ENCODE measurements at regions not wholly inside any gene's neighbourhood (a gene's known extent, or its start where the extent isn't known, plus 50 kb on each side); places are given as distances from the start of the nearest gene placed in this dataset.

DNA sequence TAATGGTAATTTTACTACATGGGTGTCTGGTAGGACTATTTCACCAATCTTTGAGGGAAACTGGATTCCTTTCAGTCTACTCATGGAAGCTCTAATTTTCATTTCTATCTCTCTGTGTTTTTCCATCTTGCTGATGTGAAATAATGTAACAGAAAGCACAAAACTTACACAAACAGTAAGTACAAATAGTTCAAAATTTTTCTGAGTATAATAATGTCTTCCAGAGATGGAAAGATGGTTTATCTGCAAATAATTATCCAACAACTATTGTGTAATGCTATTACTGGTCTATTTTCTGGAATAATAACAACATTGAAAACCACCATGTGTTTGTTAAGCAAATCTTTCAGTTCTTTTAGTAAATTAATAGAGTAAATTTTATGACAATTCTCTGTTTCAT is 565.8 kb upstream of the MGMT start:
- DNase-seq (ENCODE audit: low read depth): no peak

DNA sequence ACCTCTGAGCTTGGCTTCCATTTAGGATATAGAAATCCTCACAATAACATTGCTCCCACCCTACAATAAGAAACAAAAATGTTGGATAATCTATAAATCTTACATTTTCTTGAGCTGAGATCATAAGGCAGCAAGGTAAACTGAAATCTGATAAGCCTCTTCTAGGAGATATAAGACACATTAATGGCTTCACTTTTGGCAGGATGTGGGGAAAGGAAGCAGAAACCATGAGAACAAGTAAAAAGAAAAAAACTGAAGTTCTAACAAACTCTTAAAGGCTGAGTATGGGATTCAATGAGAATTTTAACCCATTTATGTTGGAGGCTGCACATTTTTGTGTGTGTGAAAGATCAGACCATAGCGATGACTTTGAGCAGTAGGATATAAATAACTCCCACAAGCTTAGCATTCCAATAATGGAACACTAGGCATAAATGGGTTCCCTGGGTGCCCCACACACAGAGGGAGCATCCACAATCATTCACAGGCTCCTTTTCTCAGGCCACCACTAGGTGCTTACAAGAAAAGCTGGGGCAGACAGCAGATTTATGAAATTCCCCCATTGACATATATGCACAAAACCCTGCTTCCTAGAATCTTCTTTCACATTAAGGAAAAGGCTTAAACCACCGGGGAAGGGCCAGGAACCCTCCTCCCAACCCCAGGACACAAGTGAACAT is 564.9 kb upstream of the MGMT start:
- no peak for DNase-seq (ENCODE audit: low read depth)

DNA sequence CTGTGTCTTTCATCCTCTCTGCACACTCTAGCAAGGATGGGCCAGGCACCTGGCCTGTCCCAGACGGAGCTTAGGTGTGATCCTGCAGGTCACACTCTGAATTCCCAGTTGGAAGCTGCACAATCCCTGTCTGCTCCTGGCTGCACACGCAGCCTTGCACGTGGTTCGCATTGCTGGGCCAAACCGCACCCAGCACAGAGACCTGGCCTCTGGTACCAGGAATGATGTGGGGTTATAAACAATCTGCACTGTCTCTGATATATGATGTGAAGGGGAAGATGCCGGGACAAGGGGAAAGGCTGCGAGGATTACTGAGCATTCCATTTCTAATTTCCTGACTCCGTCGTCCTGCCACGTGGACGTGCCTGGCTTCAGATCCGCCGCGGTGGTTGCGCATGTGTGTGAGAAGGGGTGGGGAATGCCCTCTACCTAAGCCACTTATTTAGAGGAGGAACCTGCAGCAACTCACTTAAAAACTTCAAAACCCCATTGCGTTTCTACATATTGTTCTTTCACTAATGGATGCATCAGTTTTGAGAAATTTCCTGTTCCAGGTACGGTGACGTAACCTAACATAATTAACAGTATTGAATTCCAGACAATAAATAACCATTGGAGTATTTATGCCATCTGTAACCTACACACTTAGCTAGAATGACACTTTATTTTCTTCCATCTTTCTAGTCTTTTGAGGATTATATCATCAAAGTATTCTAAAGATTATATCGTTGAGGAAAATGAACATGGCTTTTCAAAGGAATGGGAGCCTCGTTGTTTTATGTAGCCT is 559.7 kb upstream of the MGMT start:
- no peak for DNase-seq (ENCODE audit: low read depth)

DNA sequence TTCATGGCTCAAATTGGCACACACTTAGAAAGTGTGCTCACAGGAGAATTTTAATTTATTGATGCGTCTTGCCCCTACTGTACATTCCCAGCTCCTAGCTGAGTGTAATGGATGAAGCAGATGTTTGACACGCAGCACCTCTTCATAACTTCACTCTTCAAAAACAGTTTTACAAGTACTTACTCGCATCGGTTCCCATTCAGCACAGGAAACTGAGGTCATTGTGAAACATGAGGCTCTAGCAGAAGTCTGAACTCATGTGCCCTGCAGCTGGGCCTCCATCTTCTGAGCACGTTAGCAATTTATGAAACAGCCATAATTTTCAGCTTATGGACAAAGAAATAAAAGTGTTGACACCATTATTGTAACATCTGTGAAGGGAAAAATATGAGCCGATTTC is 558.9 kb upstream of the MGMT start:
- no peak for DNase-seq (ENCODE audit: low read depth)

DNA sequence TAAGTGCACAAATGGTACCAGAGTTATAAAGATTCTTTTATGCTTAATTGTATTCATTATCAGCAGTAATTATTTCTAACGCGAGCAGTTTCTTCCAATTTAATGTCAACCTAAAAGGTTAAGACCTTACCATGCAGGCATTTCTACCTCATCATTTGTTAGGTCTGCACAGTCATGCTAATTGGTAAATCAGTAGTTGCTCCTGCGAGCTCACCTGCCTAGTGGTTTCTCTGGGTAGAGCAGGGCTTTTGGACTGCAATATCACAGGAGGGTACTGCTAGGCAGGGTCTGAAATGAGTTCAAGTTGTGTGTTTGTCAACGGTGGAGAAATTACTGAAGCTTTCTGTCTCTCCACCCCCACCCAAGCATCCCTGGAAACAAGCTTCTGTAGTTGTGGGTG is 558.5 kb upstream of the MGMT start:
- no peak for DNase-seq (ENCODE audit: low read depth)

DNA sequence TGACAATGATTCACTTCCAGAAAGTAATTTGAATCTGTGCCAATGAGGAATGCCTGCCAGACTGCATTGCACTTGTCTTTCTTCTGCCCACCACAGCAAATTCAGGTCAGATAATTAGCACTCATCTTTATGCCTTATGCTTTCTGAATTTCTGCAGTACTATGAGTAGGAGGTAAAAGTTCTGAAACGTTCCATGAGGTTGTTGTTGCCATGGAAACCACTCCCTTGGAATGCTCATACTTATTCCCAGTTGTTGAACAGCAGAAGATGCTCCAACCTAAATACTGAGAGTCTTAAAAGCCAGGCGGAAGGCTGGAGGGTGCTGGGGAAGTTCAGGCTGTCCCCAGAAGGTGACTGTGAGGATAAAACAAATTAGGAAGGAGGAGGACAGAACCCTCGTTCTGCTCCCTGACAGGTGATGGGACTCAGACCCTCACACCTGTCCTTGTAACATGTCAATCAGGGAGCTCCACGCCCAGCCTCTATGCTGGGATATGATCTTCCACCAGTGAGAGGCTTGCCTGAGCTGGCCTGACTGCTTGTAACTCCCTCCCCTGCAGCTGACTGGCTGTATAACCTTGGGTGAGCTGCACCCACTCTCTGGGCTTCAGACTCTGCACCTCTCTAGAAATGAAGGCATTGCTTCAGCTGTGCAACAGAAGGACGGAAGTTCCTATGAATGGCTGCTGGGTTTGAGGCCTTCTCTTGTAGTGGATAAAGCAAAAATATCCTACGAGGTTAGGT is 554.3 kb upstream of the MGMT start:
- DNase-seq (ENCODE audit: low read depth): no peak

DNA sequence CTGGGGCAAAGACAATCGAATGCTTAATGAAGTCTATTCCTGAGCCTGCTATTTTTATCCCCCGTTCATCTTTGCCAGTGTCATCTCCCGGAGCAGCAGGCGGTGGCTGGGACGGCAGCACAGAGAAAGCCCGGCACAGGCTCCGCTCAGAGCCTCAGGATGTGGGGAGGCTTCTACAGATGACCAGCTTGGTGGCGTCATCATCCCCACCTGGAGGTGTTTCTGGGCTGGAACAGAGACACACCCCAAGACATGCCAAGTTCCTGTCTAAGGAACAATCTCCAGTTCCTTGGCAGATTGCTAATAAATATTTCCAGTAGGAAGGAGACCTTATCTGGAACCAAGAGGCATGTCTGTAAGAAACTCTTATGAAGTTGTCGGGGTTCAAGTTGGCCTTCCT is 552.4 kb upstream of the MGMT start:
- no peak for DNase-seq (ENCODE audit: low read depth)

DNA sequence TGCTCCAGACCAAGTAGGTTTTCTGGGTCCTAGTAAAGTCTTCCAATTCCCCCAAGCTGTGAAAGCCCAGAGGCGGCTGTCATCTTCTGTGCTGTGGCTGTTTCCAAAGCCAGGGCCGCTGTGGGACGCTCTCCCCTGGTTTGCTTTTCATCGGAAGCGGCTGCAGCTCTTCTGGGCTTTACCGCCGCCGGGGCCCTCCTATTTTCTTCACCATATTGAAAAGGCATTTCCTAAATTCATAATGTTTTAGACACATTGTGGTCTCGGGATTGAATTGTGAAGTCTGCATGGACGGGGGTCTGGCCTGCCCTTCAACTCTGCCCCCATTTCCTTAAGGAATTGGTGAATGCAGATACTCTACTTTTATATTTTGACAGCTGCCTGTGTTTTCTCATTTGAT is 551.4 kb upstream of the MGMT start:
- no peak for DNase-seq (ENCODE audit: low read depth)

DNA sequence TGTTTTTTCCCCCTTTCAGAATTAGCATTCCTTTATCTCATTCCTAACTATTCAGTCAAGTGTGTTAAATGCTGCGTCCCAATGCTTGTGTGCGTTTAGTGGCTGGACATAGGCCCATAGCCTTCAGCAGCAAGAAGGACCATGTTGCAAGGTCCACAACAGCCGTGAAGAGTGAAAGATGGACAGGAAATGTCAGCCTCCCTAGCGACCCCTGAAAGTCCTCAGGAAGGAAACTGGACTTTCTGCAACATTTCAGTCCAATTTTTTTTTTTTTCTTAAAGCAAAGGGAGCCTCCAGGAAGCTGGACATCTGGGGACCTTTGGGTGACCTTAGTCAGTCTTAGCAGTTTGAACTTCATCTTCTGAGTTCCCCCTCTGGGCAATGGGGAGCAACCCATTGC is 550.7 kb upstream of the MGMT start:
- no peak for DNase-seq (ENCODE audit: low read depth)

DNA sequence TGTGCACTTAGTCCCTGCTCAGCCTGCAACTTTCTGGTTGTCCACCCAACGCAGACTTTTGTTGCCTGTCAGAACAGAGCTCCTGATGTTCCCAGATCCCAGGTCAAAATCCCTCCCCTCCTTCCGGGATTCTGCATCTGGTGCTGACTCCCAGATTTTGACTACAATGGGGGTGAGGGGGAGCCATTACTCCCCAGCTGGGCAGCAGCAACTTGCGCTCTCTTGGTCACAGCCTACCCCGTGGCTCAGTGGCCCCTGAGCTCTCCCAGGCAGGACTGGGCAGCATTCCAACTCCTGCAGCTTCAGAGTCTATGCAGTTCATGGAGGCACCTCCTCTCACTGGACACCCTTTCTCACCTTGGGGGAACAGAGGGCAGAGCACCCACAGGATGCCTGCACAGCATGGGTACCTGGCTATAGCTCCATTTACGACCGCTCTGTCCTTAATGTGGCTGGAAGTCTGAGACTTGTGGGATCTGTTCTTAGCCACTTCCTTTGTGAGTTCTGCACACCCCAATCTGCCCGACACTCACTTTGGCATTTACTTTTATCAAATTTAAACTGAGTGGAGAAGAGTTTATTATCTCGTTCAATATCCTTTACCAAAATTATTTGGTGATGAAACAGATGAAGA is 545.5 kb upstream of the MGMT start:
- no peak for DNase-seq (ENCODE audit: low read depth)

DNA sequence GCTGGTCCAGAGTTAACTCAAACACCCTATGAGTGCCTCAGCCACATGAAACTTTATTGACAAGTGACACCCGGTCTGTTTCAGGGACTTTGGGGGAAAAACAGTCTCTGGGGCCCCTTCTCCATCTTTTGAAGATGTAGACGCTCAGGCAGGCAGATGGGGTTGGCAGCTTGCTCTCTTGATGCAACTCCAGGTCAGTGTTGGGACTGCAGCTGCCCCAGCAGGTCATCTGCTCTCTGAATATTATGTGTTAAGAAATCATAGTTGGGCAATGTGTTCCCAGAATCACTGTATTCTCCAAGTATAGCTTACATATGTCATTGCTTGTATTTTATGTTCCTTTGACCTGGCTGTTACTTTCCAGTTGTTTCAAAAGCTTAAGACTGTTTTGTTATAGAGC is 544.9 kb upstream of the MGMT start:
- DNase-seq (ENCODE audit: low read depth): no peak

DNA sequence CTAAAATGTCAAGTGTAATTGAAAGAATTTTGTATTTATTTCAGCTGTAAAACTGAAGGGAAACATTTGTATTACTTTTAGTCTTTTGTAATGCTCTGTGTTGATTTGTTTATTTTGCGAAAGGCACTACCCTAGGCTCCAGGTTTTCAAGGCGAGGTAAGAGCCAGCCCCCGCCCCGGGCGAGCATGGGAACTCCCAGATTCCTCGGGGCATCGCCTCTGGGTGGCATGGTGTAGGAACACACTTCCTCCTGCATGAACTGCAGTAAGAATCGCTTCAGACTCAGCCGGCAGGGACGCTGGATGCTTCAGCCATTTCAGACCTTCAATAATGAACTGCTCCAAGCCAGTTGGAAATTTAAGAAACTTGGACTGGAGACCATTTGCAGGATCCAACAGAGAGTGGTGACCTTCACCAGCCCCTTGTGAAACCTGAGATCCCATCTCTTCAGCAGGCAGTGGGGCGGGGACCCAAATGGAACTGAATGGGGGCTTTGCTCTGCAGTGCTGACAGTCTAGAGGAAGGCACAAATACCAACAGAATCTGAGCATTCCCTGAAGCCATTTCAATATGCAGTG is 544.3 kb upstream of the MGMT start:
- DNase-seq (ENCODE audit: low read depth): no peak

DNA sequence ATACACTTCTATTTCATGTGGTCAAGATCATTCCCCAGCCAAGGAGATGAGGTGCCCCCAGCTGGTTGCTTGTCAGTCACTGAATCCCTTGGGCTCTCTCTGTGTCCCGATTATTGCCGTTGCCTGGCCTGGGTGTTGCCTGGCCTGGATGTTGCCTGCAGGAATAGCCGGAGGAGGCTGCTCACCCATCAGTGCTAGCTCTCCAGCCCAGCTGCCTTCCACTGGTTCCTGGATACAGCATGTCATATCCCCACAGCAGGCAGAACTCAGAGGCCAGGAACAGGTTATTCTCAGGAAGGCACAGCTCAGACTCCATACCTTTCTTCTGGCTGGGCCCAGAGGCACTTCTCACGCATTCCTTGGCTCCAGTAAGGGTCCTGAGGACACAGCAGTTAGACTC is 542.1 kb upstream of the MGMT start:
- no peak for DNase-seq (ENCODE audit: low read depth)

DNA sequence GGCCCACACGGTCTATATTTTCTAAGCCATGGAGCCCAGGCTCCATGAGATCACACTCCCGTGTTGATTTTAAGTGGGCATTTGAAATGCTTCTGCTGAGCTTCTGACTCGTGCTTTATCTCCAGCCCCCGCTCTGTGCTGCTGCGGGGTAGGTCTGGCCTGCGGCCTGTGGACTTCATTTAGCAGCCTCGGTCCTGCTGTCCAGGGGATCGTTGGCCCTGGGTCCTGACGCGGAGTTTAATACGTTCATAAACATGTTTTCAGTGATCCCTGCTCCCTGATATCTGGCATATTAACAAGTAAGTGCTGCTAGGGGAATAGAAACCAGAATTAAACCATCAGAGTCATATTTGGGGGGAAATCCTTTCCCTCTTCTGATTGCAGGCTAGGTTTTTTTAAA is 540.3 kb upstream of the MGMT start:
- DNase-seq (ENCODE audit: low read depth): no peak

DNA sequence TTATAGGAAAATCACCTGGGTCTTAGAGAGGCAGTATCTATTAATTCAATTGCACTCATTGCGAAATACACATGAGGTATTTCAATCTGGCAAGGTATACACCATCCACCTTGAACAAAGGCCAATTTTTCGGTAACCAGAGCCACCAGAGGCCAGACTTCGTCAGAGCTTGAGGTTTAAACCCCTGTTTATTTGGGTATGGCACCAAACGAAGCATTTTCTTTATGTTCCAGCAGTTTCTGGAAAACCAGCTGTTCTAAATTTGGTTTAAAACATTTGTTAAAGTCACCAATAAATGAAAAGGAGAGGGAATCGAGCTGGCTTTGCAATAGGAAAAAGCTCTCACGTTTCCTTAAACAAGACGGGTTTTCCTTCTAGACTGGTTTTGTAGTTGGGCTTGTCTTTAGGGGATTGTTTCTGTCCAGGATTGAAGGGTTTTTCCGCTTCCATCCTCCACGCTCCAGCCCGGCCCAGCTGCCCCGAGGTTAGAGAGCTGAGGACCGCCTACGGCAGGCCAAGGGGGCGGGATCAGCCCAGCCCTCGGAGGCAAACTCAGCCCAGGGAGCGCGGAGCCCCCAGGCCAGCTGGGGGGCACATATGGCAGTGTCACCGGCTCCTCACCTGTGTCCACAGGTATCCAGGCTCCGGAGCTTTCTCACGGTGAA is 539.4 kb upstream of the MGMT start:
- DNase-seq (ENCODE audit: low read depth): no peak

DNA sequence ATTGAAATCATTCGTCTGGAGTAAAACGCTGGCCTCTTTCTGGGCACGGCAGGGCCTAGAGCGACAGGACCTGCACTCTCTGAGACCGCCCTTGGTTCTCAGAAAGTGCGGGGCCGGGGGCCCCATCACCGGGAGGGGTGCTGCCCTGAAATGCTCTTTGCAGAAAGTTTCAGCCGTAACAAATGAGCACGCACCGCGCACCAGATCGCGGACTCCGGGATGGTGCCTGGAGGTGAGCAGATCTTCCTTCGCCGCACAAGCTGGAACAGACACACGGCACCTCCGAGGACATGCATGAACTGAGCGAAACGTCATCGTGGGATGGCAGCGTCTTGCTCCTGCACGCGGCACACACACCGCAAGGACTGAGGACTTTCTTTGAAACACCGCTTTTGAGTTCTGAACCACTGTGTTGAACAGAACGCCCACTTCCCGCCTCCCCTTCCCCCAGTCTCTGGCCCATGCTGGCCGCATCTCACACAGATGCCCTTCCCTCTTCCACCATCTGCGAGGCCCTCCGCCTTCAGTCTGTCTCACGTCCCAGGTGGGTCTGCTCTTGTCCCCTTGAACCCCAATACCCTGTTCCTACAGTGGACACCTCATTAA is 538.7 kb upstream of the MGMT start:
- no peak for DNase-seq (ENCODE audit: low read depth)

DNA sequence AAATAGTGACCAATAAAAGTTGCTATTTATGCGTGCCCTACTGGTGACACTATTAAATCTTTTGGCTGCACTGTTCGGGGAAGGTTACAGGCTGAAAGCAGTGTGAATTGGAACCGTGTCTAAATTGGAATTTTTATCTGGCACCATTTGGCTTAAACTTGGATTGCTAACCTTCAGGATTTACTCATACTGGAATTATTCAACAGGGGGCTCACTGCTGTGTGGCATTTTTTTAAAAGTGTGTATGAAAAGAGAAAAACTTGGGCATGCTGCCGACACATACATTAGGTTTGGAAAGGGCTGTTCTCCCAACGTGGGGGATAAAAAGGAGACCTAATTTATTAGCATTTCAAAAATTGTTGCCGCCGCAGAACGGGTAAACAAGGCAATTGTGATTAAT is 537.9 kb upstream of the MGMT start:
- no peak for DNase-seq (ENCODE audit: low read depth)

DNA sequence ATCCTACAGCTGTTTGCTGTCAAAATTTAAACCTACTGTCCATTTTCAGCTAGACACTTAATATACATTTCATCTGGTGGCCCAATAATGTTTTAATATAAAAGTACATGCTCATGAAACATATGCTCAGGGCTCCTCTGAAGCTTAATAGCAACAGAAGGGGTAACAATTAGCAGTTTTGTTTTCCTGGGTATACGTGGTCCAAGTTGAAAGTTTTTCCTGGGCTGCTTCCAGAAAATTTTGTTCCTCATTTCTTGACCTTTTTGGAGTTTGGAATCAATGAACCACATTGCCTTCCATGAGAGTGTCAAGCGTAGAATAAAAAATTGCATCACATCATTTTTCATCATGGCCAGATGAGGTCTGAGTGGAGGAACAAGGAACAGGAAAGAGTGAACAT is 537.3 kb upstream of the MGMT start:
- no peak for DNase-seq (ENCODE audit: low read depth)

DNA sequence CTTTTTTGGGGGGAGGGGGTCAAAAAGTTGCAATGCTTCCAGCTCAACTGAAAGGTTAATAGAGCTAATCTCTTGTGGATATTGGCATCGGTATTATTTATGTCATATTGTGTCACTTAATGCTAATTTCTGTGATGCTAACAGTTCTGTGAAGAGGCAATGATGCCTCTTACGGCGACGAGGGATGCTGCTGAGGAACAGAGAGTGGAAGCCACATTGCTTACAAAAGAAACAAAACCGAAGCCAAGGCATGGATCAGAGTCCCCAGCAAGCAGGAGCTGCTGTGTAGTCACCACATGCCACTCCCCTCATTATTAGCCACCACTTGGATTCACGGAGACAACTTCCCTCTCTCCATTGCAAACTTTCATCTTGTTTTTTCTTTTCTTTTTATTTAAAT is 536.5 kb upstream of the MGMT start:
- DNase-seq (ENCODE audit: low read depth): no peak

DNA sequence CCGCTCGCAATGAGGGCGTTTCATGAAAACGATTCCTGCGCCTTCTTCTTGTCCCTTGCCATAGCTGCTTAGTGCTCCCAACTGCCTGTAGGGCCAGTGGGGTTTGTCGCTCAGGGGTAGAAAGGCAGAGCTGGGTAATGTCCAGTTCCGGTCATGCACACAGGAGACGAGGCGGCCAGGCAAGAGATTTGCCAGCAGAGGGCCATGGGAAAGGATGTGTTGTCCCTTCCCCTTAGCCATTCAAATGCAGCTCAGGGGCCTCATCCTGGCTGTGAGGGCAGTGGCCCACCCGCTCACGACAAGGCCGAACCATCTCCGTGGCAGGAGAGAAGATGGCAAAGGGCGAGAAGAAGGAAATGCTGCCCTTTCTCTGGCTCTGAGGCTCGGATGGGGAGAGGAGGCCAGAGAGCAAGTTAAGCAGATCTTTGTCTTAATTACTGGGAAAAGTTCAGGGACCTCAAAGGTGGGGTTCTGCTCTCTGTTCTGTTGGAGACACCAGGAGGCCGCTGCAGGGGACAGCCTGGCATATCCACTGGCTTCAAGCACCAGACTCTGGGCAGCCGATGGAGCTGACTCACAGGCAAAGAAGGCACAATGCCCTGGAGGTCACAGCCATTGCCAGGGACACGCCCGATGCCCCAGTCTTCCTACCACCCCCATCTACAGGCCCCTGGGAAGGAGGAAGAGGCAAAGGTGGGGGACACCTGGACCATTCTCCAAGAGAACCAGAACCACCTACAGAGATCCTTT is 534.8 kb upstream of the MGMT start:
- DNase-seq (ENCODE audit: low read depth): no peak

DNA sequence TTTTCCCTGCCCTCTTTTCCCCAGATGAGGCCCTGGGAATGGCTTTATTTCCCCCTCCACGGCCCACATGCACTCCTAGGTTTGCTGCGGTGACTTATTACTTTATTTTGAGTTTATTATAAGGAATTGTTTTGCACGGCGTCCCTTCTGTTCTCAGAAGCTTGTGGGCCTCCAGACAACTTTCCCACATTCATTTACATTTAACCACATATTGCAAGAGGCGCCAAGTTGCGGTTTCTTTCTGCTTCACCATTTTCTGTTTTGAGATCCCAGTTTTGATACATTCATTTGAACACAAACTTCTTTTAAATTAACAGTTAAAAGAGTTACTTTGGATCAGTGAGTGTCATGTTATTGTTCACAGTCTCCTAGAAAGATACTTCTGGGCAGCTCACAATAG is 532.5 kb upstream of the MGMT start:
- DNase-seq (ENCODE audit: low read depth): no peak

All from stimulated activated CD8-positive, alpha-beta memory T cell treated with anti-CD3 and anti-CD28 coated beads, Interleukin-7, amount 100 ng/mL, for 24 hours (primary cell).